IMR-90 (cell line): ENCODE measurements at regions not wholly inside any gene's neighbourhood (a gene's known extent, or its start where the extent isn't known, plus 50 kb on each side); places are given as distances from the start of the nearest gene placed in this dataset.

Experiments used
- ATAC-seq: fragments of 200-7000 bp; cut with Tn5 transposase; 2 replicates; pipeline ENCODE4 v1.9.1; 2020; ENCODE audit warnings: low read depth, mild to moderate bottlenecking, moderate library complexity
- BruUV-seq: library from RNA; stranded (reverse); fragments of 400-500 nt; replicated peaks from 2 replicates; lab custom pipeline; 2021; lab: Mats Ljungman, UMichigan
- CTCF ChIA-PET: fragments of 300-600 bp; formaldehyde crosslinking; extraction: SDS; loops from one replicate; lab custom pipeline; 2021; ENCODE audit warnings: antibody characterized with exemption; lab: Yijun Ruan, JAX
- POLR2A ChIA-PET: fragments of 300-600 bp; sonication (Branson Sonifier 250); formaldehyde crosslinking; loops from one replicate; lab custom pipeline; 2022; ENCODE audit warnings: antibody characterized with exemption; ENCODE audit not compliant: unreplicated experiment; lab: Charles Lee
- DNase-seq: peaks from one replicate; pipeline ENCODE4 v3.0.0; 2013
- H2AFZ ChIP-seq: replicated peaks from 2 replicates; pipeline ENCODE3; 2013; ENCODE audit warnings: low read length, mild to moderate bottlenecking; ENCODE audit not compliant: poor library complexity
- H2AK5ac ChIP-seq: 2 replicates; pipeline ENCODE4 v1.6.1; 2013; ENCODE audit warnings: low read depth, low read length, inconsistent platforms
- H2AK9ac ChIP-seq: replicated peaks from 2 replicates; pipeline ENCODE3; 2013; ENCODE audit warnings: mild to moderate bottlenecking, low read depth, low read length, moderate library complexity; ENCODE audit not compliant: poor library complexity
- H2BK120ac ChIP-seq: 2 replicates; pipeline ENCODE4 v1.6.1; 2013; ENCODE audit warnings: low read depth, low read length, inconsistent platforms
- H2BK15ac ChIP-seq: 3 replicates; pipeline ENCODE4 v1.6.1; 2013; ENCODE audit warnings: low read depth, low read length, inconsistent platforms
- H2BK20ac ChIP-seq: 2 replicates; pipeline ENCODE4 v1.6.1; 2013; ENCODE audit warnings: low read depth, mild to moderate bottlenecking, inconsistent platforms, low read length, moderate library complexity
- H2BK5ac ChIP-seq: 2 replicates; pipeline ENCODE4 v1.6.1; 2013; ENCODE audit warnings: mild to moderate bottlenecking, low read depth, low read length, inconsistent platforms; ENCODE audit not compliant: poor library complexity, severe bottlenecking
- H3K14ac ChIP-seq: replicated peaks from 2 replicates; pipeline ENCODE4 v1.6.1; 2013; ENCODE audit warnings: low read depth, low read length, inconsistent platforms
- H3K18ac ChIP-seq: 2 replicates; pipeline ENCODE4 v1.6.1; 2013; ENCODE audit warnings: low read depth, low read length, control low read depth
- H3K23ac ChIP-seq: 2 replicates; pipeline ENCODE4 v1.6.1; 2013; ENCODE audit warnings: low read depth, low read length, inconsistent platforms
- H3K27ac ChIP-seq: 2 replicates; pipeline ENCODE4 v1.5.1; 2013; ENCODE audit warnings: mild to moderate bottlenecking, control low read depth, low read length; ENCODE audit not compliant: insufficient read depth
- H3K27me3 ChIP-seq: 2 replicates; pipeline ENCODE4 v1.6.1; 2013; ENCODE audit warnings: low read length; ENCODE audit not compliant: control insufficient read depth, insufficient read depth
- H3K36me3 ChIP-seq: 2 replicates; pipeline ENCODE4 v1.6.1; 2013; ENCODE audit warnings: low read length, mixed read lengths; ENCODE audit not compliant: control insufficient read depth, insufficient read depth
- H3K4ac ChIP-seq: 2 replicates; pipeline ENCODE4 v1.6.1; 2013; ENCODE audit warnings: low read depth, low read length, inconsistent platforms
- H3K4me1 ChIP-seq: 2 replicates; pipeline ENCODE4 v1.6.1; 2013; ENCODE audit warnings: low read length, mixed read lengths; ENCODE audit not compliant: control insufficient read depth, insufficient read depth
- H3K4me2 ChIP-seq: 2 replicates; pipeline ENCODE4 v1.6.1; 2013; ENCODE audit warnings: low read depth, mild to moderate bottlenecking, control low read depth, low read length, moderate library complexity
- H3K4me3 ChIP-seq: 2 replicates; pipeline ENCODE4 v1.5.1; 2013; ENCODE audit warnings: low read depth, mild to moderate bottlenecking, control low read depth, low read length, moderate library complexity; ENCODE audit not compliant: insufficient read depth
- H3K56ac ChIP-seq: 2 replicates; pipeline ENCODE4 v1.6.1; 2013; ENCODE audit warnings: low read length, inconsistent platforms; ENCODE audit not compliant: insufficient read depth; ENCODE audit errors: extremely low read depth
- H3K79me1 ChIP-seq, 2 experiments: 2 replicates each; pipeline ENCODE4 v1.6.1; 2013; ENCODE audit warnings: low read length in 2 of 2, inconsistent platforms in 1 of 2, low read depth in 1 of 2
- H3K9ac ChIP-seq: 2 replicates; pipeline ENCODE4 v1.6.1; 2013; ENCODE audit warnings: low read depth, low read length, control low read depth
- H3K9me1 ChIP-seq: 2 replicates; pipeline ENCODE4 v1.6.1; 2013; ENCODE audit warnings: low read length, inconsistent platforms; ENCODE audit not compliant: insufficient read depth
- H3K9me3 ChIP-seq: 2 replicates; pipeline ENCODE4 v1.6.1; 2013; ENCODE audit warnings: low read length; ENCODE audit not compliant: control insufficient read depth, insufficient read depth
- H4K20me1 ChIP-seq: 2 replicates; pipeline ENCODE4 v1.6.1; 2013; ENCODE audit warnings: low read length, inconsistent platforms; ENCODE audit not compliant: insufficient read depth
- H4K5ac ChIP-seq: 2 replicates; pipeline ENCODE4 v1.6.1; 2013; ENCODE audit warnings: mild to moderate bottlenecking, low read depth, low read length, control low read depth
- H4K8ac ChIP-seq, 2 experiments: 2 replicates each; pipeline ENCODE4 v1.6.1; 2013; ENCODE audit warnings: low read depth in 2 of 2, low read length in 2 of 2, control low read depth in 1 of 2, inconsistent platforms in 1 of 2
- H4K91ac ChIP-seq: 2 replicates; pipeline ENCODE4 v1.6.1; 2013; ENCODE audit warnings: low read depth, low read length, inconsistent platforms; ENCODE audit not compliant: insufficient read depth
- BHLHE40 ChIP-seq: fragments of 150-350 bp; IDR thresholded peaks from 2 replicates; pipeline ENCODE4 v1.6.1; 2016; ENCODE audit warnings: mild to moderate bottlenecking, low read depth, low read length
- CEBPB ChIP-seq: IDR thresholded peaks from 2 replicates; pipeline ENCODE4 v1.6.1; 2012; ENCODE audit warnings: low read depth, low read length, improper control_type of control experiment
- CHD1 ChIP-seq: IDR thresholded peaks from 2 replicates; pipeline ENCODE4 v1.6.1; 2012; ENCODE audit warnings: low read depth, low read length, improper control_type of control experiment
- FOS ChIP-seq: fragments of 150-350 bp; IDR thresholded peaks from 2 replicates; pipeline ENCODE4 v1.6.1; 2016; ENCODE audit warnings: low read depth, low read length
- MAFK ChIP-seq: IDR thresholded peaks from 2 replicates; pipeline ENCODE4 v1.6.1; 2012; ENCODE audit warnings: low read depth, low read length, improper control_type of control experiment
- MAZ ChIP-seq: IDR thresholded peaks from 2 replicates; pipeline ENCODE4 v1.6.1; 2012; ENCODE audit warnings: low read depth, mild to moderate bottlenecking, low read length, improper control_type of control experiment, moderate library complexity, borderline replicate concordance
- MXI1 ChIP-seq: IDR thresholded peaks from 2 replicates; pipeline ENCODE4 v1.6.1; 2012; ENCODE audit warnings: low read depth, mild to moderate bottlenecking, low read length, moderate library complexity, borderline replicate concordance
- NFE2L2 ChIP-seq: fragments of 150-350 bp; IDR thresholded peaks from 2 replicates; pipeline ENCODE4 v1.6.1; 2016; ENCODE audit warnings: low read depth, mild to moderate bottlenecking, low read length
- POLR2A ChIP-seq: IDR thresholded peaks from 2 replicates; pipeline ENCODE4 v1.6.1; 2012; ENCODE audit warnings: mild to moderate bottlenecking, low read depth, low read length
- RAD21 ChIP-seq: IDR thresholded peaks from 2 replicates; pipeline ENCODE4 v1.6.1; 2012; ENCODE audit warnings: low read length, improper control_type of control experiment
- RCOR1 ChIP-seq: IDR thresholded peaks from 2 replicates; pipeline ENCODE4 v1.6.1; 2012; ENCODE audit warnings: mild to moderate bottlenecking, low read length, improper control_type of control experiment; ENCODE audit not compliant: insufficient replicate concordance
- RFX5 ChIP-seq: IDR thresholded peaks from 2 replicates; pipeline ENCODE4 v1.8.0; 2012; ENCODE audit warnings: low read depth, mild to moderate bottlenecking, low read length, moderate library complexity
- SMC3 ChIP-seq: fragments of 150-350 bp; IDR thresholded peaks from 2 replicates; pipeline ENCODE4 v1.6.1; 2016; ENCODE audit warnings: low read depth, mild to moderate bottlenecking, antibody characterized with exemption, low read length, moderate library complexity
- USF2 ChIP-seq: fragments of 150-350 bp; IDR thresholded peaks from 2 replicates; pipeline ENCODE4 v1.6.1; 2017; ENCODE audit warnings: mild to moderate bottlenecking, antibody characterized with exemption, low read length, low read depth
- WGBS, 2 experiments: methylation state at CpG; one replicate each; pipeline versions ENCODE4 v1.1.5 to v1.1.7; 2013; ENCODE audit warnings: missing lambda C conversion rate in 2 of 2; ENCODE audit not compliant: insufficient read length in 1 of 2; ENCODE audit errors: extremely low coverage in 2 of 2; 5-methylcytosine and 5-hydroxymethylcytosine counted together
- dilution Hi-C: fragments of 300-500 bp; cut with HindIII; formaldehyde crosslinking; loops from one replicate; pipeline ENCODE4 v1.14.3; 2018; ENCODE audit warnings: low sequenced_read_pairs; ENCODE audit not compliant: unreplicated experiment
- in situ Hi-C: fragments of 300-500 bp; cut with MboI; formaldehyde crosslinking; loops from 3 replicates; pipeline ENCODE4 v1.14.3; 2019; ENCODE audit warnings: low sequenced_read_pairs, inconsistent platforms, mixed read lengths
- intact Hi-C: fragments of 100-400 bp; cut with micrococcal nuclease; formaldehyde crosslinking; loops from 2 replicates; pipeline ENCODE4 v1.10.0; 2022
- TF ChIP-seq, protein P1 (sequence below): fragments of 150-350 bp; IDR thresholded peaks from 2 replicates; pipeline ENCODE4 v1.6.1; 2016; ENCODE audit warnings: low read depth, mild to moderate bottlenecking, low read length, moderate library complexity, borderline replicate concordance
- TF ChIP-seq, protein P2 (sequence below): conservative IDR thresholded peaks from 2 replicates; pipeline ENCODE4 v1.5.1; 2012; ENCODE audit warnings: mild to moderate bottlenecking, low read depth, low read length, improper control_type of control experiment

DNA sequence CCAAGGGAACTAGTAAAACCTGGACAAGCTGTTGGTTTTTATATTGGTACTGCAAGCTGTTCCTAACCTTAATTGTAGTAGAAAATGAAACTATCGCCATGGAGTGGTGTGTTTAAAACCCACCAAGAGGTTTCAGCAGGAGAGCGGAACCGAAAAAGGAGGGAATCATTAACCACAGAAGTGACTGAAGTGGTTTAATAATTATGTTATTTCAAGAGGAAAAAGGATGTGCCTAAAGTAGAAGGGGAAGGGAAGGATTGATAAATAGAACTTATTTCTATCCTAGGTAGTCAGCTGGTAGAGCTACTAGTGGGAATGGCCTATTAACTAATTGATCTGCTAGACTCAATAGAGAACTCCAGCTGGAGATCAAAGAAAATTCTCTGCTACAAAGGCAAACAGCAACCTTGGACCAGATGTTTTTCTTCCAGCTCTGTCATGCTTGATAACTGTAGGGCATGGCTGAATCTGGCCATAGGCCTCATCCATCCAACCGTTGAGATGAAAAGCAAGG lies 91.8 kb downstream of the BAMBI start:
- H2BK5ac ChIP-seq: no peak overlapping the region
- ChIA-PET POLR2A (no interaction called here), CTCF (interaction anchor here (0.6 to 1.2 kb wide), 2 partner anchors 135 to 176 kb away, joined by 3 read pairs; no protein-coding TSS in a partner anchor)
- H3K4me2 ChIP-seq: no peak overlapping the region
- H3K27me3 ChIP-seq: peaks cover 17% of the 10 kb centered on the region
- H3K4me3 ChIP-seq: no peak overlapping the region
- no peak for DNase-seq
- no peak overlapping the region for H3K9ac ChIP-seq
- no peak overlapping the region for H4K5ac ChIP-seq
- WGBS, 2 experiments: no CpG with 5 or more reads among the region's 4 CpGs
- no peak overlapping the region for H4K8ac ChIP-seq
- H2AK5ac ChIP-seq: no peak overlapping the region
- H2AFZ ChIP-seq: no peak overlapping the region
- H4K91ac ChIP-seq: no peak overlapping the region
- no peaks in the 10 kb centered on the region; the same call in 1 of the 2 replicates for H3K9me3 ChIP-seq
- dilution Hi-C loops: no loop called here
- no peaks in the 10 kb centered on the region for H4K20me1 ChIP-seq
- intact Hi-C loops: no loop called here
- H3K23ac ChIP-seq: no peak overlapping the region
- in situ Hi-C loops: no loop called here
- H2BK15ac ChIP-seq: no peak overlapping the region
- H3K79me1 ChIP-seq: no peaks in the 10 kb centered on the region
- H3K56ac ChIP-seq: no peak overlapping the region
- H3K27ac ChIP-seq: no peak overlapping the region
- no peak overlapping the region for H2BK20ac ChIP-seq
- no peaks in the 10 kb centered on the region for H3K36me3 ChIP-seq
- no peak overlapping the region for H3K18ac ChIP-seq
- BruUV-seq: no TSS peak
- no peaks in the 10 kb centered on the region for H3K4me1 ChIP-seq
- no peak overlapping the region for H3K14ac ChIP-seq
- TF ChIP-seq RAD21 (no peak), MXI1 (no peak), CHD1 (no peak), BHLHE40 (no peak), NFE2L2 (no peak), FOS (no peak), RFX5 (no peak), CEBPB (no peak), POLR2A (no peak), USF2 (no peak), MAZ (no peak), MAFK (no peak), SMC3 (no peak), RCOR1 (no peak)
- TF ChIP-seq, protein P1, sequence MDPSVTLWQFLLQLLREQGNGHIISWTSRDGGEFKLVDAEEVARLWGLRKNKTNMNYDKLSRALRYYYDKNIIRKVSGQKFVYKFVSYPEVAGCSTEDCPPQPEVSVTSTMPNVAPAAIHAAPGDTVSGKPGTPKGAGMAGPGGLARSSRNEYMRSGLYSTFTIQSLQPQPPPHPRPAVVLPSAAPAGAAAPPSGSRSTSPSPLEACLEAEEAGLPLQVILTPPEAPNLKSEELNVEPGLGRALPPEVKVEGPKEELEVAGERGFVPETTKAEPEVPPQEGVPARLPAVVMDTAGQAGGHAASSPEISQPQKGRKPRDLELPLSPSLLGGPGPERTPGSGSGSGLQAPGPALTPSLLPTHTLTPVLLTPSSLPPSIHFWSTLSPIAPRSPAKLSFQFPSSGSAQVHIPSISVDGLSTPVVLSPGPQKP: no peak
- TF ChIP-seq, protein P2, sequence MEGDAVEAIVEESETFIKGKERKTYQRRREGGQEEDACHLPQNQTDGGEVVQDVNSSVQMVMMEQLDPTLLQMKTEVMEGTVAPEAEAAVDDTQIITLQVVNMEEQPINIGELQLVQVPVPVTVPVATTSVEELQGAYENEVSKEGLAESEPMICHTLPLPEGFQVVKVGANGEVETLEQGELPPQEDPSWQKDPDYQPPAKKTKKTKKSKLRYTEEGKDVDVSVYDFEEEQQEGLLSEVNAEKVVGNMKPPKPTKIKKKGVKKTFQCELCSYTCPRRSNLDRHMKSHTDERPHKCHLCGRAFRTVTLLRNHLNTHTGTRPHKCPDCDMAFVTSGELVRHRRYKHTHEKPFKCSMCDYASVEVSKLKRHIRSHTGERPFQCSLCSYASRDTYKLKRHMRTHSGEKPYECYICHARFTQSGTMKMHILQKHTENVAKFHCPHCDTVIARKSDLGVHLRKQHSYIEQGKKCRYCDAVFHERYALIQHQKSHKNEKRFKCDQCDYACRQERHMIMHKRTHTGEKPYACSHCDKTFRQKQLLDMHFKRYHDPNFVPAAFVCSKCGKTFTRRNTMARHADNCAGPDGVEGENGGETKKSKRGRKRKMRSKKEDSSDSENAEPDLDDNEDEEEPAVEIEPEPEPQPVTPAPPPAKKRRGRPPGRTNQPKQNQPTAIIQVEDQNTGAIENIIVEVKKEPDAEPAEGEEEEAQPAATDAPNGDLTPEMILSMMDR: no peak
- H2BK120ac ChIP-seq: no peak overlapping the region
- no peak overlapping the region for H3K4ac ChIP-seq
- no peaks in the 10 kb centered on the region for H3K9me1 ChIP-seq
- H2AK9ac ChIP-seq: no peak overlapping the region
- no peak for ATAC-seq
